Upper lobe of left lung (tissue), 6 donors: ENCODE measurements at regions not wholly inside any gene's neighbourhood (a gene's known extent, or its start where the extent isn't known, plus 50 kb on each side); places are given as distances from the start of the nearest gene placed in this dataset.

Experiments
- ATAC-seq, 2 donors: fragments of 200-7000 bp; cut with Tn5 transposase; one replicate each; pipeline ENCODE4 v1.9.1; 2022; ENCODE audit warnings: mild to moderate bottlenecking in 2 of 2, moderate library complexity in 2 of 2; ENCODE audit not compliant: low FRiP score in 2 of 2
- DNase-seq, 2 donors: peaks; one replicate each; pipeline ENCODE4 v3.0.0-alpha.2; 2019 to 2020
- H3K27ac ChIP-seq, 4 donors: fragments of 200-600 bp; sonication (generic); one replicate each; pipeline ENCODE4 v1.5.1; 2016 to 2019
- H3K27me3 ChIP-seq, 4 donors: fragments of 200-600 bp; sonication (generic); one replicate each; pipeline ENCODE4 v1.5.1; 2017 to 2019
- H3K36me3 ChIP-seq, 4 donors: fragments of 200-600 bp; sonication (generic); one replicate each; pipeline ENCODE4 v1.5.1; 2016 to 2019
- H3K4me1 ChIP-seq, 4 donors: fragments of 200-600 bp; sonication (generic); one replicate each; pipeline ENCODE4 v1.5.1; 2018 to 2019
- H3K4me3 ChIP-seq, 4 donors: fragments of 200-600 bp; sonication (generic); one replicate each; pipeline ENCODE4 v1.5.1; 2017 to 2019; ENCODE audit warnings: mild to moderate bottlenecking in 2 of 4, moderate library complexity in 1 of 4
- H3K9me3 ChIP-seq, 4 donors: fragments of 200-600 bp; sonication (generic); one replicate each; pipeline ENCODE4 v1.5.1; 2018 to 2019
- CTCF ChIP-seq, 6 experiments: fragments of 450-650 bp in 4 of 6; fragments of 200-600 bp in 2 of 6; sonication (generic) in 2 of 6; IDR thresholded peaks; one replicate each; pipeline ENCODE4 v1.5.1; 2016 to 2019; ENCODE audit warnings: antibody characterized with exemption in 6 of 6
- EP300 ChIP-seq, 4 donors: sonication (generic); formaldehyde crosslinking; IDR thresholded peaks; one replicate each; pipeline ENCODE4 v1.5.1; 2017; ENCODE audit warnings: antibody characterized with exemption in 4 of 4, control low read depth in 2 of 4
- POLR2A ChIP-seq, 4 donors: fragments of 450-650 bp; IDR thresholded peaks; one replicate each; pipeline ENCODE4 v1.5.1; 2016 to 2017; ENCODE audit warnings: antibody characterized with exemption in 4 of 4, mild to moderate bottlenecking in 2 of 4
- POLR2AphosphoS5 ChIP-seq, 2 donors: sonication (generic); formaldehyde crosslinking; IDR thresholded peaks; one replicate each; pipeline ENCODE4 v1.5.1; 2017; ENCODE audit warnings: antibody characterized with exemption in 2 of 2
- WGBS, 2 donors: methylation state at CpG; one replicate each; pipeline ENCODE4 v1.1.5; 2017 to 2018; 5-methylcytosine and 5-hydroxymethylcytosine counted together
- donor health status: DM: no; HTN: no; CAD: no; lungs with moderate emphysema.
- donor health status: DM: no; HTN: yes; CAD: no; lungs with severe emphysema.

DNA sequence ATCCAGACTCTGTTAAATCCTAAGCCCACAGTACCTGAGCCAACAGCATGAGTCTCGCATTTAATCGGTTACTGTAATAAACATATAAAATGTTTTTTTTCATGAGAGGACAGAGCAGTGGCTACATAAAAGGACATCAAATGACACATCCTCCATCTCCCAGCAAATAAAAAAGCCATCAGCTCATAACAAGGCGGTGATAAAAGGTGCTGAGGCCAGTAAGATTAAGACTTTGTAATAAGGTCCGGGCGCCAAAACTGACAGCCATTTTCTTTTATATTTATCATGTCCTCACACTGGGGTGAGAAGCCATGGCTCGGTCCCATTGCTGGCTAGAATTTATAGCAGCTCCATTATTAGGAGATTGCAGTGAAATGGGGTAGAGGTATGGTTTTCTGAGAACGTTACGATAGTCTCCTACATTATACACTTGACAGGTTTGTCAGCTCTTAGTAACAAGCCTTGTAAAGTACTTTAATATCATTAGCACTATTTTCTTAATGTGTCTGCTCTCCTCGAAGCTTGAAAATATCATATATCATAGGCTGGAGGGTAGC is 977.8 kb upstream of the NR2F2 start:
- ATAC-seq (no peak), DNase-seq (no peak)
- Histone ChIP-seq H3K9me3 (no peaks in the 10 kb centered on the region), H3K4me1 (no peaks in the 10 kb centered on the region), H3K4me3 (no peak overlapping the region), H3K36me3 (no peaks in the 10 kb centered on the region), H3K27ac (no peak overlapping the region), H3K27me3 (no peaks in the 10 kb centered on the region)
- 74 to 76% methylated on average over 9 of the region's 9 CpGs for WGBS, 2 donors
- no peak for TF ChIP-seq EP300 (IDR thresholded peaks at IDR 0.05)
- no peak for TF ChIP-seq POLR2AphosphoS5 (IDR thresholded peaks at IDR 0.05)
- TF ChIP-seq CTCF (IDR thresholded peaks at IDR 0.05) = no peak
- no peak for TF ChIP-seq POLR2A (IDR thresholded peaks at IDR 0.05)

- DNase-seq = no peak
- TF ChIP-seq EP300 (IDR thresholded peaks at IDR 0.05) = no peak
- no peak for TF ChIP-seq CTCF (IDR thresholded peaks at IDR 0.05)
- no peak overlapping the region for H3K27ac ChIP-seq
- no peak overlapping the region for H3K4me3 ChIP-seq
- no peaks in the 10 kb centered on the region for H3K9me3 ChIP-seq
- H3K36me3 ChIP-seq = no peaks in the 10 kb centered on the region
- H3K27me3 ChIP-seq = no peaks in the 10 kb centered on the region
- ATAC-seq = no peak
- WGBS, 2 donors = 81 to 91% methylated on average over 1 of the region's 1 CpG
- H3K4me1 ChIP-seq = no peaks in the 10 kb centered on the region
Measured at GRCh38 chr15:95353512-95353911, 977.0 kb upstream of the NR2F2 start.

- no peak for TF ChIP-seq POLR2A (IDR thresholded peaks at IDR 0.05)
- TF ChIP-seq EP300 (IDR thresholded peaks at IDR 0.05) = no peak
- no peak for TF ChIP-seq CTCF (IDR thresholded peaks at IDR 0.05)
- TF ChIP-seq POLR2AphosphoS5 (IDR thresholded peaks at IDR 0.05) = no peak
Measured at GRCh38 chr15:95359966-95360365, 970.5 kb upstream of the NR2F2 start.

GRCh38 chr15:95362306-95362705 is 968.2 kb upstream of the NR2F2 start:
- no peak overlapping the region for H3K4me3 ChIP-seq
- no peaks in the 10 kb centered on the region for H3K36me3 ChIP-seq
- no peaks in the 10 kb centered on the region for H3K4me1 ChIP-seq
- DNase-seq = no peak
- TF ChIP-seq CTCF (IDR thresholded peaks at IDR 0.05) (no peak), POLR2A (IDR thresholded peaks at IDR 0.05) (no peak), POLR2AphosphoS5 (IDR thresholded peaks at IDR 0.05) (no peak), EP300 (IDR thresholded peaks at IDR 0.05) (no peak)
- H3K27ac ChIP-seq = no peak overlapping the region
- peaks cover 6 to 13% (median 7%) of the 10 kb centered on the region in 4 donors for H3K9me3 ChIP-seq
- ATAC-seq = no peak
- H3K27me3 ChIP-seq = no peaks in the 10 kb centered on the region
- 63 to 82% methylated on average over 3 of the region's 3 CpGs for WGBS, 2 donors

More at GRCh38 chr15:95359966-95360365, 970.5 kb upstream of the NR2F2 start:
- 73 to 74% methylated on average over 5 of the region's 5 CpGs for WGBS, 2 donors
- Histone ChIP-seq H3K27ac (no peak overlapping the region), H3K9me3 (peaks cover 6 to 13% (median 7%) of the 10 kb centered on the region in 4 donors), H3K4me1 (no peaks in the 10 kb centered on the region), H3K36me3 (no peaks in the 10 kb centered on the region), H3K27me3 (no peaks in the 10 kb centered on the region), H3K4me3 (no peak overlapping the region)
- ATAC-seq = no peak
- DNase-seq = no peak

- H3K27ac ChIP-seq = no peak overlapping the region
- ATAC-seq = no peak
- H3K4me3 ChIP-seq = no peak overlapping the region
- no peak for DNase-seq
- H3K36me3 ChIP-seq = no peaks in the 10 kb centered on the region
- H3K4me1 ChIP-seq = no peaks in the 10 kb centered on the region
- WGBS, 2 donors = 56 to 65% methylated on average over 5 of the region's 5 CpGs
- H3K27me3 ChIP-seq = no peaks in the 10 kb centered on the region
- no peak for TF ChIP-seq POLR2AphosphoS5 (IDR thresholded peaks at IDR 0.05)
- TF ChIP-seq EP300 (IDR thresholded peaks at IDR 0.05) = no peak
- TF ChIP-seq CTCF (IDR thresholded peaks at IDR 0.05) = no peak
- no peak for TF ChIP-seq POLR2A (IDR thresholded peaks at IDR 0.05)
- peaks cover 6 to 13% (median 7%) of the 10 kb centered on the region in 4 donors for H3K9me3 ChIP-seq
Measured at GRCh38 chr15:95363646-95364045, 966.9 kb upstream of the NR2F2 start.
